GM23338 (cell line): ENCODE measurements at regions not wholly inside any gene's neighbourhood (a gene's known extent, or its start where the extent isn't known, plus 50 kb on each side); places are given as distances from the start of the nearest gene placed in this dataset.

Source experiments
- ATAC-seq: fragments of 200-7000 bp; cut with Tn5 transposase; 3 replicates; pipeline ENCODE4 v1.9.1; 2020
- DNase-seq: peaks from one replicate; pipeline ENCODE4 v3.0.0-alpha.2; 2015; ENCODE audit warnings: low spot score
- H2AFZ ChIP-seq: fragments of 200-600 bp; sonication (generic); 2 replicates; pipeline ENCODE4 v1.8.0; 2016; ENCODE audit warnings: antibody characterized with exemption, mild to moderate bottlenecking, moderate library complexity
- H3F3A ChIP-seq: fragments of 200-600 bp; sonication (generic); replicated peaks from 2 replicates; pipeline ENCODE4 v1.8.0; 2017; ENCODE audit warnings: antibody characterized with exemption, mixed run types, low read depth
- H3K27ac ChIP-seq: fragments of 200-600 bp; sonication (generic); 2 replicates; pipeline ENCODE4 v1.6.1; 2016; ENCODE audit warnings: low read depth
- H3K27me3 ChIP-seq: fragments of 200-600 bp; sonication (generic); 2 replicates; pipeline ENCODE4 v1.8.0; 2016; ENCODE audit warnings: mild to moderate bottlenecking, mixed run types, moderate library complexity; ENCODE audit not compliant: insufficient read depth
- H3K36me3 ChIP-seq: fragments of 200-600 bp; sonication (generic); 2 replicates; pipeline ENCODE4 v1.8.0; 2016; ENCODE audit warnings: mild to moderate bottlenecking; ENCODE audit not compliant: insufficient read depth
- H3K4me1 ChIP-seq: fragments of 200-600 bp; sonication (generic); 2 replicates; pipeline ENCODE4 v1.8.0; 2016; ENCODE audit warnings: mild to moderate bottlenecking, moderate library complexity; ENCODE audit not compliant: insufficient read depth
- H3K4me2 ChIP-seq: fragments of 200-600 bp; sonication (generic); 2 replicates; pipeline ENCODE4 v1.7.1; 2017; ENCODE audit warnings: mixed run types
- H3K4me3 ChIP-seq: fragments of 200-600 bp; sonication (generic); 2 replicates; pipeline ENCODE4 v1.6.1; 2016; ENCODE audit warnings: mixed run types
- H3K79me2 ChIP-seq: fragments of 200-600 bp; sonication (generic); replicated peaks from 2 replicates; pipeline ENCODE4 v1.8.0; 2017; ENCODE audit warnings: mild to moderate bottlenecking; ENCODE audit not compliant: insufficient read depth
- H3K9me2 ChIP-seq: fragments of 200-600 bp; sonication (generic); 2 replicates; pipeline ENCODE4 v1.8.0; 2017; ENCODE audit not compliant: insufficient read depth
- H4K20me1 ChIP-seq: fragments of 200-600 bp; sonication (generic); replicated peaks from 2 replicates; pipeline ENCODE4 v1.8.0; 2017; ENCODE audit warnings: mild to moderate bottlenecking; ENCODE audit not compliant: insufficient read depth
- H3K27ac Mint-ChIP-seq: 2 replicates; pipeline ENCODE4 v1.8.0; 2020; ENCODE audit warnings: inconsistent platforms, mild to moderate bottlenecking, moderate library complexity, mixed read lengths
- H3K27me3 Mint-ChIP-seq: 3 replicates; pipeline ENCODE4 v1.8.0; 2022; ENCODE audit warnings: low read depth, mild to moderate bottlenecking, moderate library complexity, mixed read lengths, inconsistent platforms; ENCODE audit not compliant: insufficient read depth, poor library complexity
- H3K36me3 Mint-ChIP-seq: 3 replicates; pipeline ENCODE4 v1.8.0; 2021; ENCODE audit warnings: low read depth, mild to moderate bottlenecking, inconsistent platforms, moderate library complexity, mixed read lengths
- H3K4me1 Mint-ChIP-seq: 3 replicates; pipeline ENCODE4 v1.8.0; 2020; ENCODE audit warnings: mild to moderate bottlenecking, inconsistent platforms, mixed read lengths
- H3K4me3 Mint-ChIP-seq: 3 replicates; pipeline ENCODE4 v1.8.0; 2021; ENCODE audit warnings: moderate library complexity, mild to moderate bottlenecking, inconsistent platforms, mixed read lengths
- H3K9me3 Mint-ChIP-seq: 3 replicates; pipeline ENCODE4 v1.8.0; 2020; ENCODE audit warnings: moderate library complexity, mild to moderate bottlenecking, inconsistent platforms, mixed read lengths
- CREB1 ChIP-seq: fragments of 250-450 bp; sonication (Bioruptor Pico); IDR thresholded peaks from 2 replicates; pipeline ENCODE4 v1.5.0; 2020; ENCODE audit warnings: low read depth, mild to moderate bottlenecking, moderate library complexity
- EZH2 ChIP-seq: fragments of 200-600 bp; sonication (generic); IDR thresholded peaks from one replicate; pipeline ENCODE4 v1.8.0; 2017; ENCODE audit warnings: antibody characterized with exemption, mild to moderate bottlenecking, low read depth; ENCODE audit not compliant: unreplicated experiment
- NANOG ChIP-seq: IDR thresholded peaks from 2 replicates; pipeline ENCODE4 v1.6.1; 2016; ENCODE audit warnings: antibody characterized with exemption, borderline replicate concordance
- POLR2AphosphoS5 ChIP-seq: IDR thresholded peaks from 2 replicates; pipeline ENCODE4 v1.6.1; 2016; ENCODE audit warnings: antibody characterized with exemption, low read depth
- ZNF114 ChIP-seq: fragments of 250-450 bp; sonication (Bioruptor Pico); IDR thresholded peaks from 2 replicates; pipeline ENCODE4 v1.5.0; 2020; ENCODE audit warnings: mild to moderate bottlenecking, moderate library complexity
- ZNF331 ChIP-seq: fragments of 250-450 bp; sonication (Bioruptor Pico); IDR thresholded peaks from 2 replicates; pipeline ENCODE4 v1.5.0; 2020; ENCODE audit warnings: low read depth, mild to moderate bottlenecking, moderate library complexity
- TF ChIP-seq, protein P1 (sequence below): IDR thresholded peaks from one replicate; pipeline ENCODE4 v1.6.1; 2018; ENCODE audit warnings: antibody characterized with exemption; ENCODE audit not compliant: unreplicated experiment
- TF ChIP-seq, protein P2 (sequence below), 2 experiments: fragments of 200-600 bp in 1 of 2; sonication (generic) in 1 of 2; conservative IDR thresholded peaks; 2 replicates each; pipeline versions ENCODE4 v1.5.1 to v1.6.1; 2016 to 2017; ENCODE audit warnings: antibody characterized with exemption in 2 of 2, low read depth in 2 of 2, mild to moderate bottlenecking in 2 of 2, moderate library complexity in 1 of 2
- TF ChIP-seq, protein P3 (sequence below): IDR thresholded peaks from 2 replicates; pipeline ENCODE4 v1.6.1; 2016; ENCODE audit warnings: antibody characterized with exemption
- TF ChIP-seq, protein P4 (sequence below): fragments of 250-450 bp; sonication (Bioruptor Pico); IDR thresholded peaks from 2 replicates; pipeline ENCODE4 v1.5.0; 2020; ENCODE audit warnings: mild to moderate bottlenecking, moderate library complexity

DNA sequence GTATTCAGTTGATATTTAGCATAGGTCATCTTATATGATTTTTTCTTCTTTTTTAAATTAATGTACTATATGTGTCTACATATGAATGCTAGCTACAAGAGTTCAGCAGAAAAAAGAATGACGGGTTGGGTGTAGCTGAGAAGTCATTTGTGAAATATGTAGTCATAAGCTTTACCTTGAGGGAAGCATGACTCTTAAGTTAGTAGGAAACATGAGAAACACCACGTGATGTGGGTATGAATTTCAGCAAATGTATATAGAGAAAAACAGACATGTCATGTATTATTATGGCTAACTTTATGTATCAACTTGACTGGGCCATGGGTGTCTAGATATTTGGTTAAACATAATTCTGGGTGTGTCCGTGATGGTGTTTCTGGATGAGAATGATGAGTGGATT lies 125.0 kb downstream of the RAP2B start:
- H3K79me2 ChIP-seq: no peaks in the 10 kb centered on the region
- TF ChIP-seq, protein P1, sequence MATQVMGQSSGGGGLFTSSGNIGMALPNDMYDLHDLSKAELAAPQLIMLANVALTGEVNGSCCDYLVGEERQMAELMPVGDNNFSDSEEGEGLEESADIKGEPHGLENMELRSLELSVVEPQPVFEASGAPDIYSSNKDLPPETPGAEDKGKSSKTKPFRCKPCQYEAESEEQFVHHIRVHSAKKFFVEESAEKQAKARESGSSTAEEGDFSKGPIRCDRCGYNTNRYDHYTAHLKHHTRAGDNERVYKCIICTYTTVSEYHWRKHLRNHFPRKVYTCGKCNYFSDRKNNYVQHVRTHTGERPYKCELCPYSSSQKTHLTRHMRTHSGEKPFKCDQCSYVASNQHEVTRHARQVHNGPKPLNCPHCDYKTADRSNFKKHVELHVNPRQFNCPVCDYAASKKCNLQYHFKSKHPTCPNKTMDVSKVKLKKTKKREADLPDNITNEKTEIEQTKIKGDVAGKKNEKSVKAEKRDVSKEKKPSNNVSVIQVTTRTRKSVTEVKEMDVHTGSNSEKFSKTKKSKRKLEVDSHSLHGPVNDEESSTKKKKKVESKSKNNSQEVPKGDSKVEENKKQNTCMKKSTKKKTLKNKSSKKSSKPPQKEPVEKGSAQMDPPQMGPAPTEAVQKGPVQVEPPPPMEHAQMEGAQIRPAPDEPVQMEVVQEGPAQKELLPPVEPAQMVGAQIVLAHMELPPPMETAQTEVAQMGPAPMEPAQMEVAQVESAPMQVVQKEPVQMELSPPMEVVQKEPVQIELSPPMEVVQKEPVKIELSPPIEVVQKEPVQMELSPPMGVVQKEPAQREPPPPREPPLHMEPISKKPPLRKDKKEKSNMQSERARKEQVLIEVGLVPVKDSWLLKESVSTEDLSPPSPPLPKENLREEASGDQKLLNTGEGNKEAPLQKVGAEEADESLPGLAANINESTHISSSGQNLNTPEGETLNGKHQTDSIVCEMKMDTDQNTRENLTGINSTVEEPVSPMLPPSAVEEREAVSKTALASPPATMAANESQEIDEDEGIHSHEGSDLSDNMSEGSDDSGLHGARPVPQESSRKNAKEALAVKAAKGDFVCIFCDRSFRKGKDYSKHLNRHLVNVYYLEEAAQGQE: no peak
- TF ChIP-seq ZNF114 (CRISPR knock-in tag): no peak
- TF ChIP-seq, protein P2, sequence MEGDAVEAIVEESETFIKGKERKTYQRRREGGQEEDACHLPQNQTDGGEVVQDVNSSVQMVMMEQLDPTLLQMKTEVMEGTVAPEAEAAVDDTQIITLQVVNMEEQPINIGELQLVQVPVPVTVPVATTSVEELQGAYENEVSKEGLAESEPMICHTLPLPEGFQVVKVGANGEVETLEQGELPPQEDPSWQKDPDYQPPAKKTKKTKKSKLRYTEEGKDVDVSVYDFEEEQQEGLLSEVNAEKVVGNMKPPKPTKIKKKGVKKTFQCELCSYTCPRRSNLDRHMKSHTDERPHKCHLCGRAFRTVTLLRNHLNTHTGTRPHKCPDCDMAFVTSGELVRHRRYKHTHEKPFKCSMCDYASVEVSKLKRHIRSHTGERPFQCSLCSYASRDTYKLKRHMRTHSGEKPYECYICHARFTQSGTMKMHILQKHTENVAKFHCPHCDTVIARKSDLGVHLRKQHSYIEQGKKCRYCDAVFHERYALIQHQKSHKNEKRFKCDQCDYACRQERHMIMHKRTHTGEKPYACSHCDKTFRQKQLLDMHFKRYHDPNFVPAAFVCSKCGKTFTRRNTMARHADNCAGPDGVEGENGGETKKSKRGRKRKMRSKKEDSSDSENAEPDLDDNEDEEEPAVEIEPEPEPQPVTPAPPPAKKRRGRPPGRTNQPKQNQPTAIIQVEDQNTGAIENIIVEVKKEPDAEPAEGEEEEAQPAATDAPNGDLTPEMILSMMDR (conservative IDR thresholded peaks at IDR 0.05; ENCODE audit: low read depth in 2 of 2): no peak
- no peak for TF ChIP-seq EZH2
- TF ChIP-seq, protein P3, sequence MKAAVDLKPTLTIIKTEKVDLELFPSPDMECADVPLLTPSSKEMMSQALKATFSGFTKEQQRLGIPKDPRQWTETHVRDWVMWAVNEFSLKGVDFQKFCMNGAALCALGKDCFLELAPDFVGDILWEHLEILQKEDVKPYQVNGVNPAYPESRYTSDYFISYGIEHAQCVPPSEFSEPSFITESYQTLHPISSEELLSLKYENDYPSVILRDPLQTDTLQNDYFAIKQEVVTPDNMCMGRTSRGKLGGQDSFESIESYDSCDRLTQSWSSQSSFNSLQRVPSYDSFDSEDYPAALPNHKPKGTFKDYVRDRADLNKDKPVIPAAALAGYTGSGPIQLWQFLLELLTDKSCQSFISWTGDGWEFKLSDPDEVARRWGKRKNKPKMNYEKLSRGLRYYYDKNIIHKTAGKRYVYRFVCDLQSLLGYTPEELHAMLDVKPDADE: no peak
- TF ChIP-seq CREB1 (CRISPR knock-in tag): no peak
- no peak for TF ChIP-seq NANOG
- Mint-ChIP-seq H3K27me3 (no peaks in the 10 kb centered on the region), H3K27ac (no peak overlapping the region), H3K4me3 (no peak overlapping the region), H3K4me1 (peaks cover 25% of the 10 kb centered on the region), H3K36me3 (no peaks in the 10 kb centered on the region), H3K9me3 (no peaks in the 10 kb centered on the region)
- H3K36me3 ChIP-seq: no peaks in the 10 kb centered on the region
- no peaks in the 10 kb centered on the region for H3K9me2 ChIP-seq
- H3K27ac ChIP-seq: no peak overlapping the region
- H3K4me2 ChIP-seq: no peak overlapping the region
- H4K20me1 ChIP-seq: no peaks in the 10 kb centered on the region
- H3K4me1 ChIP-seq: 0 out of 2 replicates have a peak, but pooled peaks cover 15% of the 10 kb centered on the region
- no peaks in the 10 kb centered on the region for H3K27me3 ChIP-seq
- H3K4me3 ChIP-seq: no peak overlapping the region
- ATAC-seq (no peak), DNase-seq (no peak)
- H2AFZ ChIP-seq: no peak overlapping the region
- H3F3A ChIP-seq: no peaks in the 10 kb centered on the region

DNA sequence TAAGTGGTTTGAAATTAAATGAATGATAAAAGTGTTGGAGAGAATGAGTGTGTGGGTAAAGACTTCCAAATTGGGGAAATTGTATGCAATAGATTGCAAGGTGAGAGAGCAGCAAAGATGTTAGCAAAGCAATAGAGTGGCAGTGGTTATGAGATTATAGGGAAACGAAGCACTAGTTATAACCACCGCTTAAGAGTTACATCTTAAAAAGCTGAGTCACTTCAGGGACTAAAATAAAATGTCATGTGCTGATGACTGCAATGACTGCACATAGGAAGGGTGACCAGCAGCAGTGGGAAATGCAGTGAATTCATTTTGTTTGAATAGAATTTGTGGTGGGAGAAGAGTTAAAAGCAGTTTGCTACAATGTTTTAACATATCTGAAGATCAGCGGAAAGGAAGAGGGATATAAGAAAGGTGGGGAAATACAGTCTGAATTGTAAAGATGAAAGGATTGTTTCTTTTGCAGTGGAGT lies 127.3 kb downstream of the RAP2B start:
- Histone ChIP-seq H3K4me3 (no peak overlapping the region), H3K79me2 (no peaks in the 10 kb centered on the region), H3K27me3 (no peaks in the 10 kb centered on the region), H3K27ac (no peak overlapping the region), H3K4me1 (0 out of 2 replicates have a peak, but pooled peaks cover 15% of the 10 kb centered on the region), H3K36me3 (no peaks in the 10 kb centered on the region), H2AFZ (no peak overlapping the region), H4K20me1 (no peaks in the 10 kb centered on the region), H3F3A (no peaks in the 10 kb centered on the region), H3K4me2 (no peak overlapping the region), H3K9me2 (no peaks in the 10 kb centered on the region)
- Mint-ChIP-seq H3K4me3 (no peak overlapping the region), H3K9me3 (no peaks in the 10 kb centered on the region), H3K27me3 (no peaks in the 10 kb centered on the region), H3K36me3 (no peaks in the 10 kb centered on the region), H3K27ac (peak overlapping the region; percentile 37), H3K4me1 (peaks cover 25% of the 10 kb centered on the region)
- no peak for ATAC-seq
- no peak for DNase-seq
- TF ChIP-seq ZNF114 (CRISPR knock-in tag): no peak
- TF ChIP-seq, protein P4, sequence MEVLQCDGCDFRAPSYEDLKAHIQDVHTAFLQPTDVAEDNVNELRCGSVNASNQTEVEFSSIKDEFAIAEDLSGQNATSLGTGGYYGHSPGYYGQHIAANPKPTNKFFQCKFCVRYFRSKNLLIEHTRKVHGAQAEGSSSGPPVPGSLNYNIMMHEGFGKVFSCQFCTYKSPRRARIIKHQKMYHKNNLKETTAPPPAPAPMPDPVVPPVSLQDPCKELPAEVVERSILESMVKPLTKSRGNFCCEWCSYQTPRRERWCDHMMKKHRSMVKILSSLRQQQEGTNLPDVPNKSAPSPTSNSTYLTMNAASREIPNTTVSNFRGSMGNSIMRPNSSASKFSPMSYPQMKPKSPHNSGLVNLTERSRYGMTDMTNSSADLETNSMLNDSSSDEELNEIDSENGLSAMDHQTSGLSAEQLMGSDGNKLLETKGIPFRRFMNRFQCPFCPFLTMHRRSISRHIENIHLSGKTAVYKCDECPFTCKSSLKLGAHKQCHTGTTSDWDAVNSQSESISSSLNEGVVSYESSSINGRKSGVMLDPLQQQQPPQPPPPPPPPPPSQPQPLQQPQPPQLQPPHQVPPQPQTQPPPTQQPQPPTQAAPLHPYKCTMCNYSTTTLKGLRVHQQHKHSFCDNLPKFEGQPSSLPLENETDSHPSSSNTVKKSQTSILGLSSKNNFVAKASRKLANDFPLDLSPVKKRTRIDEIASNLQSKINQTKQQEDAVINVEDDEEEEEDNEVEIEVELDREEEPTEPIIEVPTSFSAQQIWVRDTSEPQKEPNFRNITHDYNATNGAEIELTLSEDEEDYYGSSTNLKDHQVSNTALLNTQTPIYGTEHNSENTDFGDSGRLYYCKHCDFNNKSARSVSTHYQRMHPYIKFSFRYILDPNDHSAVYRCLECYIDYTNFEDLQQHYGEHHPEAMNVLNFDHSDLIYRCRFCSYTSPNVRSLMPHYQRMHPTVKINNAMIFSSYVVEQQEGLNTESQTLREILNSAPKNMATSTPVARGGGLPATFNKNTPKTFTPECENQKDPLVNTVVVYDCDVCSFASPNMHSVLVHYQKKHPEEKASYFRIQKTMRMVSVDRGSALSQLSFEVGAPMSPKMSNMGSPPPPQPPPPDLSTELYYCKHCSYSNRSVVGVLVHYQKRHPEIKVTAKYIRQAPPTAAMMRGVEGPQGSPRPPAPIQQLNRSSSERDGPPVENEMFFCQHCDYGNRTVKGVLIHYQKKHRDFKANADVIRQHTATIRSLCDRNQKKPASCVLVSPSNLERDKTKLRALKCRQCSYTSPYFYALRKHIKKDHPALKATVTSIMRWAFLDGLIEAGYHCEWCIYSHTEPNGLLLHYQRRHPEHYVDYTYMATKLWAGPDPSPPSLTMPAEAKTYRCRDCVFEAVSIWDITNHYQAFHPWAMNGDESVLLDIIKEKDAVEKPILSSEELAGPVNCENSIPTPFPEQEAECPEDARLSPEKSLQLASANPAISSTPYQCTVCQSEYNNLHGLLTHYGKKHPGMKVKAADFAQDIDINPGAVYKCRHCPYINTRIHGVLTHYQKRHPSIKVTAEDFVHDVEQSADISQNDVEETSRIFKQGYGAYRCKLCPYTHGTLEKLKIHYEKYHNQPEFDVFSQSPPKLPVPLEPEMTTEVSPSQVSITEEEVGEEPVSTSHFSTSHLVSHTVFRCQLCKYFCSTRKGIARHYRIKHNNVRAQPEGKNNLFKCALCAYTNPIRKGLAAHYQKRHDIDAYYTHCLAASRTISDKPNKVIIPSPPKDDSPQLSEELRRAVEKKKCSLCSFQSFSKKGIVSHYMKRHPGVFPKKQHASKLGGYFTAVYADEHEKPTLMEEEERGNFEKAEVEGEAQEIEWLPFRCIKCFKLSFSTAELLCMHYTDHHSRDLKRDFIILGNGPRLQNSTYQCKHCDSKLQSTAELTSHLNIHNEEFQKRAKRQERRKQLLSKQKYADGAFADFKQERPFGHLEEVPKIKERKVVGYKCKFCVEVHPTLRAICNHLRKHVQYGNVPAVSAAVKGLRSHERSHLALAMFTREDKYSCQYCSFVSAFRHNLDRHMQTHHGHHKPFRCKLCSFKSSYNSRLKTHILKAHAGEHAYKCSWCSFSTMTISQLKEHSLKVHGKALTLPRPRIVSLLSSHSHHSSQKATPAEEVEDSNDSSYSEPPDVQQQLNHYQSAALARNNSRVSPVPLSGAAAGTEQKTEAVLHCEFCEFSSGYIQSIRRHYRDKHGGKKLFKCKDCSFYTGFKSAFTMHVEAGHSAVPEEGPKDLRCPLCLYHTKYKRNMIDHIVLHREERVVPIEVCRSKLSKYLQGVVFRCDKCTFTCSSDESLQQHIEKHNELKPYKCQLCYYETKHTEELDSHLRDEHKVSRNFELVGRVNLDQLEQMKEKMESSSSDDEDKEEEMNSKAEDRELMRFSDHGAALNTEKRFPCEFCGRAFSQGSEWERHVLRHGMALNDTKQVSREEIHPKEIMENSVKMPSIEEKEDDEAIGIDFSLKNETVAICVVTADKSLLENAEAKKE (CRISPR knock-in tag): no peak
- no peak for TF ChIP-seq POLR2AphosphoS5
- TF ChIP-seq NANOG: no peak
- no peak for TF ChIP-seq ZNF331 (CRISPR knock-in tag)
